Islet precursor cell (in vitro differentiated cells): ENCODE measurements at regions not wholly inside any gene's neighbourhood (a gene's known extent, or its start where the extent isn't known, plus 50 kb on each side); places are given as distances from the start of the nearest gene placed in this dataset.

Experiments used
- DNase-seq: peaks from one replicate; pipeline ENCODE4 v3.0.0-alpha.2; 2018

- no peak for DNase-seq
Observed at GRCh38 chr13:80284290-80284689, 56.6 kb downstream of the SPRY2 start.

- DNase-seq = no peak
Observed at GRCh38 chr13:80278706-80279105, 62.2 kb downstream of the SPRY2 start.

- DNase-seq = peak; percentile 50
Observed at GRCh38 chr13:80276371-80277289, 64.3 kb downstream of the SPRY2 start.

- DNase-seq = no peak
Observed at GRCh38 chr13:80274643-80275042, 66.3 kb downstream of the SPRY2 start.

- DNase-seq = no peak
Observed at GRCh38 chr13:80273718-80274117, 67.2 kb downstream of the SPRY2 start.

- DNase-seq = no peak
Observed at GRCh38 chr13:80265348-80265747, 75.6 kb downstream of the SPRY2 start.

- no peak for DNase-seq
Observed at GRCh38 chr13:80263745-80264513, 77.0 kb downstream of the SPRY2 start.

GRCh38 chr13:80262051-80262695 lies 78.8 kb downstream of the SPRY2 start:
- peak; percentile 61 for DNase-seq

- no peak for DNase-seq
Observed at GRCh38 chr13:80259159-80259558, 81.8 kb downstream of the SPRY2 start.

GRCh38 chr13:80256352-80256932 lies 84.5 kb downstream of the SPRY2 start:
- no peak for DNase-seq

GRCh38 chr13:80255946-80256345 lies 85.0 kb downstream of the SPRY2 start:
- DNase-seq = no peak

GRCh38 chr13:80251403-80251802 lies 89.5 kb downstream of the SPRY2 start:
- DNase-seq = no peak

- no peak for DNase-seq
Observed at GRCh38 chr13:80250213-80250810, 90.6 kb downstream of the SPRY2 start.

GRCh38 chr13:80249516-80250212 lies 91.3 kb downstream of the SPRY2 start:
- DNase-seq = no peak

- DNase-seq = no peak
Observed at GRCh38 chr13:80245162-80245733, 95.7 kb downstream of the SPRY2 start.

GRCh38 chr13:80244574-80244973 lies 96.4 kb downstream of the SPRY2 start:
- no peak for DNase-seq

GRCh38 chr13:80242728-80243427 lies 98.0 kb downstream of the SPRY2 start:
- no peak for DNase-seq

GRCh38 chr13:80239571-80240255 lies 101.2 kb downstream of the SPRY2 start:
- no peak for DNase-seq

- DNase-seq = peak; percentile 54
Observed at GRCh38 chr13:80239116-80239515, 101.8 kb downstream of the SPRY2 start.

- DNase-seq = no peak
Observed at GRCh38 chr13:80237646-80238045, 103.3 kb downstream of the SPRY2 start.

GRCh38 chr13:80235967-80236302 lies 105.0 kb downstream of the SPRY2 start:
- no peak for DNase-seq
